ENCODE measurements at regions not wholly inside any gene's neighbourhood (a gene's known extent, or its start where the extent isn't known, plus 50 kb on each side); places are given as distances from the start of the nearest gene placed in this dataset.

DNA sequence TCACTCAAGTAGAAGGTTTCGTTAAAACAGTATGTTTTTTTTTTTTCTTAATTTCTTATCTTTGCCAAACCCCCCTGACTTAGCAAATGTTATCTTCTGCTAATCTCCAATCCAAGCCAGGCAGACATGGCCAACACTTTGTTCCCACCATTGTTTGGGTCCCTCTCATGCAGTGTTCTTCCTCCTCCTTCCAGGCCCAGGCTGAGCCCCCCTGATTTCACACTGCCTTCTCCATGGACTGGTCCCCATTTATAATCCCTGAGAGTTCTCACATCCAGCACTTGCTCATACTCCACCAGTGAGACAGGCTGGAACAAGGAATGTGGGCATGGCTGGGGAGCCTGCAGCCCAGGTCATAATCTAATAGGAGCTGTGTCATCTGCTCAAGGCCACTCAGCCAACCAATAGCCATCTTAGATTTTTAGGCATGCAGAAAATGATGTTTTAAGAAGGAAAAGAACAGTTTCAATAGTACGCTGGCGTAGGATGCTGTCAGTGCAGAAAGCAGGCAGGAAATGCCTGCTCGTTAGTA lies 238.4 kb upstream of the CCDC196 start:
- TF ChIP-seq, protein P1, sequence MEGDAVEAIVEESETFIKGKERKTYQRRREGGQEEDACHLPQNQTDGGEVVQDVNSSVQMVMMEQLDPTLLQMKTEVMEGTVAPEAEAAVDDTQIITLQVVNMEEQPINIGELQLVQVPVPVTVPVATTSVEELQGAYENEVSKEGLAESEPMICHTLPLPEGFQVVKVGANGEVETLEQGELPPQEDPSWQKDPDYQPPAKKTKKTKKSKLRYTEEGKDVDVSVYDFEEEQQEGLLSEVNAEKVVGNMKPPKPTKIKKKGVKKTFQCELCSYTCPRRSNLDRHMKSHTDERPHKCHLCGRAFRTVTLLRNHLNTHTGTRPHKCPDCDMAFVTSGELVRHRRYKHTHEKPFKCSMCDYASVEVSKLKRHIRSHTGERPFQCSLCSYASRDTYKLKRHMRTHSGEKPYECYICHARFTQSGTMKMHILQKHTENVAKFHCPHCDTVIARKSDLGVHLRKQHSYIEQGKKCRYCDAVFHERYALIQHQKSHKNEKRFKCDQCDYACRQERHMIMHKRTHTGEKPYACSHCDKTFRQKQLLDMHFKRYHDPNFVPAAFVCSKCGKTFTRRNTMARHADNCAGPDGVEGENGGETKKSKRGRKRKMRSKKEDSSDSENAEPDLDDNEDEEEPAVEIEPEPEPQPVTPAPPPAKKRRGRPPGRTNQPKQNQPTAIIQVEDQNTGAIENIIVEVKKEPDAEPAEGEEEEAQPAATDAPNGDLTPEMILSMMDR (IDR thresholded peaks at IDR 0.05; ENCODE audit: control extremely low read depth, extremely low read depth, low read depth, missing control alignments): no peak
- CTCF ChIA-PET: no interaction called here
- DNase-seq (ENCODE audit: extremely low spot score): no peak
- POLR2A ChIA-PET: no interaction called here

DNA sequence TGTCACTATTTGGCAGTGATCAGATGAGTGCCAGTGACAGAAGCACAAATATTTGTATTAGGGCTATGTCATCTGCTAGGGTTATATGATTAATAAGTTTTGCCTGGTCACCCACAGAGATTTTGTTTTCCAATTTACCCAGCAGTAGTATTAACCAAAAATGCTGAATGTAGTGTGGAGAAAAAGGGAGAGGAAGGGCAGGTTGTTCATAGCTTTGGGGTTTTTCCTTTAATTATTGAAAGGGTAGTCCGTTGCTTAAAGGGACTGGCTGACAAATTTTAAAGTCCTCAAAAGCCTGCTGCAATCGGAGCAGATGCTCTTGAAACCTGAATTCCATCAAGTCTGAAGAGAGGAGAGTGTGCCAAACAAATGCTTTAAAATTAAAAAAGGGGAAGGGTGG lies 237.9 kb upstream of the CCDC196 start:
- TF ChIP-seq, protein P1 (IDR thresholded peaks at IDR 0.05; ENCODE audit: control extremely low read depth, extremely low read depth, low read depth, missing control alignments): no peak

DNA sequence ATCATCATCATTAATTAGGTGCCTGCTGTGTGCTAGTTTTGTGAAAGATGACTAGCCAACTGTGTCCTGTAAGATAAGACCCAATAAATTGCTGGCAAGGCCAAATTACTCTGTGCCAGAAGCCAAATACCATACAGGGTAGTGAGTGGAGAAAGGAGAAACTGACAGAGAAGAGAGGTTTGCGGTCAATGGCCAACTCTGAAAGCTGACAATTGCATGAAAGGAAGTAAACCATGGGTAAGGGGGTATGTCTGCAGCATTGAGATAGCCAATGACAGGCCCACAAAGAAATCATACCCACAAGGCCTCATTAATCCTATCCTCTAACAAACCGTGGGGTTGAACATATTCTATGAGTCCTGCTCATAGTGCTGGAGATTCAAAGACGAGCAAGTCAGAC lies 236.6 kb upstream of the CCDC196 start:
- ChIA-PET CTCF (no interaction called here), POLR2A (no interaction called here)
- no peak for DNase-seq (ENCODE audit: extremely low spot score)
- TF ChIP-seq, protein P1 (IDR thresholded peaks at IDR 0.05; ENCODE audit: control extremely low read depth, extremely low read depth, low read depth, missing control alignments): no peak

More for the DNA sequence above, 237.9 kb upstream of the CCDC196 start:
- POLR2A ChIA-PET: no interaction called here
- DNase-seq (ENCODE audit: extremely low spot score): no peak
- CTCF ChIA-PET: no interaction called here

DNA sequence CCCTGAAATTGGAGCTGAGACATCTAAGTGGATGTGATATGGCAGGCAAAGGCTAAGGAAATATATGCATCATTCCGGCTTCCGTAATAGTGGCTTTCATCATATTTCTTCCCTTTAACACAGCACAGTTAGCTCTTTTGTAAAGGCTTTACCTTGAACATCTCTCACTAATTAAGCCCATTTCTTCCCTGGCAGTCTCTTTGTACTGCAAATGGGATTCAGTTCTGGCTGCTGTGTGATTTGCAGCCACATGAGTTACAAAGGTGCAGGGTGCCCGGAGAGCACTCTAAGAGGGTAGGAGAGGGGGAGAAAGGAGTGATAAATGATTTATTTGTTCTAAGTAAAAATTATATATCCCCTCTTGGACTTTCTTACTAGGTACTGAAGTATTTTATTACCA lies 232.1 kb upstream of the CCDC196 start:
- TF ChIP-seq, protein P1 (IDR thresholded peaks at IDR 0.05; ENCODE audit: control extremely low read depth, extremely low read depth, low read depth, missing control alignments): no peak
- POLR2A ChIA-PET: no interaction called here
- no peak for DNase-seq (ENCODE audit: extremely low spot score)
- CTCF ChIA-PET: interaction anchor here (1.3 to 3.6 kb wide), 3 partner anchors 9 to 20 kb away, joined by 3 to 17 read pairs (median 7); no protein-coding TSS in a partner anchor

DNA sequence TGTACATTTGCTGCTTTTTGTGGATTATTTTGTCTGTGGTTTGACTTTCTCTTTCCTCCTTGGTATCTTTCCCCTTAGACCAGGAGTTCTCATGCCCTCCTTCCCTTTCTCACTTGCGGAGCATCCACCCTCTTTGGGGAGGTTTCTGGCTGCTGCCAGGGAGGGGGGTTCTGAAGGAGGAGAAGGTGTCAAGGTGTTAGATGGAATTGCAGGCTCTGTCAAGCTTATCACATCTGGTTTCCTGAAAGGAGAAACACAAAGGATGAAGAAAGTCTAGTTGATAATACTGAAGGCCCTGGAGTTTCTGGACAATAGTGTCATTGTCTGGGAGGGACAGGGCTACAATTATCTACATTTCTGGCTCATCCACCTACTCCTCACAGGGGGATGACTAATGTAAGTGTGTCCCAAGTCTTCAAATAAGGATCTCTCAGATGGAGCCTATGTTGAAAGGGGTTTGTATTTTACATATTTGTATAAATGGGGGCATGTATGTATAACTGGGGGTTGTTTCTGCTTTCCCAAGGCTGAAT lies 217.3 kb upstream of the CCDC196 start:
- ChIA-PET CTCF (no interaction called here), POLR2A (no interaction called here)
- TF ChIP-seq, protein P1 (IDR thresholded peaks at IDR 0.05; ENCODE audit: control extremely low read depth, extremely low read depth, low read depth, missing control alignments): no peak
- no peak for DNase-seq (ENCODE audit: extremely low spot score)

DNA sequence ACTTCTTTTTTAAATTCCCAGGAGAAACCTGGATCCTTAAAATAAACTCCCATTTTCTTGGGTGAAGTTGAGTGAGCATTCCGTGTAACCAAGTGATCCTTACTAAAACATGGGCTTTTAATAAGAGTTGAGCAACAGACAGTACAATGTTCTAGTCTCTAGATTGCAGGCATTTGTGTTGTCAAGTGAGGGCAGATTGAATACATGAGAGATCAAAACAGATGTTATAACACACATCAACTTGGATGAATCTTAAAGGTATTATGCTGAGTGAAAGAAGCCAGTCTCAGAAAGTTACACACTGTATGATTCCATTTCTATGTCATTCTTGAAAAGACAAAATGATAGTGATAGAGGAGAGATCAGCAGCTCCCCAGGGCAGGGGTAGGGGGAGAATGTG lies 213.9 kb upstream of the CCDC196 start:
- DNase-seq (ENCODE audit: extremely low spot score): no peak
- CTCF ChIA-PET: no interaction called here
- POLR2A ChIA-PET: no interaction called here
- TF ChIP-seq, protein P1 (IDR thresholded peaks at IDR 0.05; ENCODE audit: control extremely low read depth, extremely low read depth, low read depth, missing control alignments): no peak
